GM12891 (cell line): ENCODE measurements at regions not wholly inside any gene's neighbourhood (a gene's known extent, or its start where the extent isn't known, plus 50 kb on each side); places are given as distances from the start of the nearest gene placed in this dataset.
"Not testable (repeated sequence)": the region's sequence is repeated elsewhere in the genome, so short reads cannot be mapped to it uniquely, and the experiment has no call there.

ENCODE experiments used
- POLR2A ChIP-seq: IDR thresholded peaks from 2 replicates; pipeline ENCODE4 v1.6.1; 2011; ENCODE audit warnings: low read depth, low read length, control low read depth
- POLR2AphosphoS5 ChIP-seq: IDR thresholded peaks from 2 replicates; pipeline ENCODE4 v1.6.1; 2011; ENCODE audit warnings: low read depth, low read length, control low read depth
- TAF1 ChIP-seq: IDR thresholded peaks from 2 replicates; pipeline ENCODE4 v1.6.1; 2011; ENCODE audit warnings: low read depth, low read length, control low read depth

- TF ChIP-seq POLR2A, POLR2AphosphoS5, TAF1: not testable (repeated sequence)
These were observed 504.1 kb upstream of the SYNCRIP start for GRCh38 chr6:86146751-86147150.
